ENCODE measurements at regions not wholly inside any gene's neighbourhood (a gene's known extent, or its start where the extent isn't known, plus 50 kb on each side); places are given as distances from the start of the nearest gene placed in this dataset.

- no peak for DNase-seq
These were observed 287.4 kb upstream of the SNX7 start for GRCh38 chr1:98374098-98374497.

- no peak for DNase-seq
These were observed 288.5 kb upstream of the SNX7 start for GRCh38 chr1:98373056-98373455.

GRCh38 chr1:98371764-98372163 lies 289.8 kb upstream of the SNX7 start:
- DNase-seq = peak; percentile 12

DNA sequence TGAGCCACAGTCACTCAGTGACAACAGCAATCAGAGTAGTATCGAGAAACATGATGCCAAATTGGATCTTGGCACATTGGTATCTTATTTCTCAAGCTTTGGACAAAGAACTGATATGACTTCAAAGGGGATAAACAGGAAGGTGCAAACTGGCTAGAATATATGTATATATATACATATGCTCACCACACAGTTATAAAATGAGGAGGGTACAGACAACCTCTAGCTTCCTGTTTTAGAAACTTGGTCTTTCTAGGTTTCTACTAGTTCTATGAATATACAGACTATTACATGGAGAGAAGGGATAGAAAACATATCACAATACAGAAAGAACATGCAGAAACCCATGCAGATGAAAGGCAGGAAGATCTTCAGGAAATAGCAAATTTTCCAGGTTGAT lies 292.1 kb upstream of the SNX7 start:
- DNase-seq = no peak

DNA sequence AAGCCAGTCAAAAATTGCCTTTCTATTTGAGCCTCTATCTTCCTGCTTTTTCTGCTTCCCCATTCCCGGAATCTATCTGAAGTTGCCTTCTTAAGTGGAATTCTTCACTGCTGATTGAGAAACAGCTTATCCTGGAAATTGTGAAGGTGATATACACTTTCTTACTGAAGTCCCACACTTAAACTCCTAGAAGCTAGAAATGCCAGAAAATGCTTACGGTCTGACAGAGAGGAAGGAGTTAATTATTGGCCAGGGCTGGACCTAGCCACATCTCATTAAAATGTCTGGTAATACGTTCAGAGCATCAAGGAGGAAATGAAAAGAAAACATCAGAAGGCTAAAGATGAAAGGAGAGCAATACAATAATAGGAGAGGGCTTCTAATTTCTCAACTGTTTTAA lies 292.5 kb upstream of the SNX7 start:
- DNase-seq = no peak

- DNase-seq = no peak
These were observed 294.1 kb upstream of the SNX7 start for GRCh38 chr1:98367426-98367825.

- no peak for DNase-seq
These were observed 295.2 kb upstream of the SNX7 start for GRCh38 chr1:98366343-98366742.

DNA sequence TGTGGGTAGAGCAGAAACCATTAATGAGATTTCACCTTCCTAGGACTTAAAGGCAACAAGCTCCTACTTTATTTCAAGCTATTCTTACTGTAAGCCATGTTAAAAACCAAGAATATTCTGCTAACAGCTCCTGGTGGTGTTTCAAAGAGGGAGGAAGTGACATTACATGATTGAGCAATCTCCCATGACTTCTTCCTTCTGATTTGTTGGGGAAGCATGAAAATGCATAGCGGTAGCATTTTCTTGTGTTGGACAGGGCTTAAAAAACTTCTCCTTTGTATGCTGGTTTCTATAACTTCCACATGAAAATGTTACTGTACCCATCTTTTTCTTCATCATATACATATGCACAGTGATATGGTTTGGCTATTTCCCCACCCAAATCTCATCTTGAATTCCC lies 297.0 kb upstream of the SNX7 start:
- no peak for DNase-seq

GRCh38 chr1:98360864-98361263 lies 300.7 kb upstream of the SNX7 start:
- DNase-seq = no peak

GRCh38 chr1:98355656-98356383 lies 305.7 kb upstream of the SNX7 start:
- no peak for DNase-seq

- peak; percentile 12 for DNase-seq
These were observed 309.1 kb upstream of the SNX7 start for GRCh38 chr1:98352378-98352777.

- DNase-seq = no peak
These were observed 310.0 kb upstream of the SNX7 start for GRCh38 chr1:98351561-98351960.

GRCh38 chr1:98345417-98345816 lies 316.1 kb upstream of the SNX7 start:
- no peak for DNase-seq

GRCh38 chr1:98344731-98345130 lies 316.8 kb upstream of the SNX7 start:
- DNase-seq = no peak

GRCh38 chr1:98342566-98342965 lies 319.0 kb upstream of the SNX7 start:
- DNase-seq = no peak

GRCh38 chr1:98340511-98340910 lies 321.0 kb upstream of the SNX7 start:
- DNase-seq = no peak

DNA sequence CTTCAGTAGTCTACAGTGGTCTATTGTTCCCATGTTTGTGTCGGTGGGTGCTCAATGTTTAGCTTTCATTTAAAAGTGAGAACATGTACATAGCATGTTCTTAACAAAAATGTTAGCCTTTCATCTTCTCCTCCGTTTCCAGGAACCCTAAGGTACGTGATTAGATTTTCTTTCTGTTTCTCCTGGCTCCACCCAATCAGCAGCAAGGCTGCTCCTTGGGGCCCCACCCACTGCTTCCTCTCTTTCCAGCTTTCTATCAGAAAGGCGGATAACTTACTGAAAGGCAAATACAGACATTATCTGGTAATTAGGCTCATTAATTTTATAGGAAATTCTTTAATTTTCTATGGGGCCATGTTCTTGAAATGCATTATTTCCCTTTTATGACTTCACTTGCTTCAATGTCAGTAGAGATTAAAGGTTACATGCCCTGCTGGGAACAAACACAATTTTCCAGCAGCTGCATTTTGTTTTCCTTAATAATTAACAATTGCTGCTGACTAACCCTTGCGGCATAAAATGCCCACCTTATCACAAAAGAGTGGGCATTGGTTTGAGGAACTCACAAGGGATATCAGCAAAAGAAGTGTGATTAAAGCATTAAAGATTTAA lies 324.9 kb upstream of the SNX7 start:
- no peak for DNase-seq

DNA sequence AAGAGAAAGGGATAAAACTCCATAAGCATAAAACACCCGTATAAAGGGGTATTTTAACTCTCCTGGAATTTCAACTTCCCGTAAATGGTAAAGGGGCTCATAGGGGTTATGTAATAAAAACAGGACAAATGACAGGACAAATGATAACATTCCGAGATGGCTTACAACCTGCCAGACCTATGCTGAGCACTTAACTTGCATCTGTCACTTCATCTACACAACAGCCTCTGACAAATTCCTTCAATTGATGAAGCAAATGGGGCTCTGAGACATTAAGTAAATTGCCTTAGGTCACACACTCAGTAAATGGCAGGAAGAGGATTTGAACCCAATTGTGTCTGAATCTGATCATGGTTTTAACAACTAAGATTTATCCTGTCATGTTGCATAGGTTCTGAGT lies 327.6 kb upstream of the SNX7 start:
- DNase-seq = no peak

GRCh38 chr1:98333406-98333805 lies 328.1 kb upstream of the SNX7 start:
- DNase-seq = no peak

- DNase-seq = no peak
These were observed 329.7 kb upstream of the SNX7 start for GRCh38 chr1:98331718-98332311.

GRCh38 chr1:98331243-98331642 lies 330.3 kb upstream of the SNX7 start:
- no peak for DNase-seq

- no peak for DNase-seq
These were observed 331.3 kb upstream of the SNX7 start for GRCh38 chr1:98330224-98330623.

DNA sequence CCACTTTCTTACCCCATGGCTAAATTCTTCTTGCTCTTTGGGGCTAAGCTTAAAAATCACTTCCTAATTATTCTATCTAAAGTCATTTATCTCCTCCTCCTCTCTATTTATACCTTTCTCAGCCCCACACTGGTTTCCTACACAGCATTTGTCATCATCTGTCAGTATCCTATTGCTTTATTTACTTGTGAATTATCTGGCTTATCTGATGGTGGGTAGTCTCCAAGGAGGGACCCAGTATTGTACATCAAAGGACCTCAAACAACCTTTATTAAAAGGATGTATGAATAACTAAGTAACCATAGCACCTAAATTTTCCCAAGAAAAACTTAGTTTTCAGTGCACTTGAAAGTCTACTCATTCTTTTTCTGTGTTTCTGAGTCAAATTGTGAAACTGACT lies 332.7 kb upstream of the SNX7 start:
- DNase-seq = no peak

GRCh38 chr1:98327220-98327861 lies 334.2 kb upstream of the SNX7 start:
- DNase-seq = peak; percentile 16

Measured in retina (tissue), 1 donor.